WTC11 (cell line): ENCODE measurements at regions not wholly inside any gene's neighbourhood (a gene's known extent, or its start where the extent isn't known, plus 50 kb on each side); places are given as distances from the start of the nearest gene placed in this dataset.

Experiments used
- ZNF317 ChIP-seq: sonication (generic); formaldehyde crosslinking; IDR thresholded peaks from 2 replicates; pipeline ENCODE4 v1.8.1; 2023; ENCODE audit warnings: low read depth, mild to moderate bottlenecking, moderate library complexity, missing genetic modification reagents, borderline replicate concordance
- TF ChIP-seq, protein P1 (sequence below): fragments of 200-600 bp; IDR thresholded peaks from 2 replicates; pipeline ENCODE4 v1.8.0; 2022; ENCODE audit warnings: antibody characterized with exemption
- TF ChIP-seq, protein P2 (sequence below): sonication (generic); formaldehyde crosslinking; IDR thresholded peaks from 2 replicates; pipeline ENCODE4 v1.8.1; 2022; ENCODE audit warnings: mild to moderate bottlenecking, missing genetic modification reagents, moderate library complexity, borderline replicate concordance
- TF ChIP-seq, protein P3 (sequence below): sonication (generic); formaldehyde crosslinking; IDR thresholded peaks from 2 replicates; pipeline ENCODE4 v1.8.1; 2022; ENCODE audit warnings: low read depth, missing genetic modification reagents, borderline replicate concordance

DNA sequence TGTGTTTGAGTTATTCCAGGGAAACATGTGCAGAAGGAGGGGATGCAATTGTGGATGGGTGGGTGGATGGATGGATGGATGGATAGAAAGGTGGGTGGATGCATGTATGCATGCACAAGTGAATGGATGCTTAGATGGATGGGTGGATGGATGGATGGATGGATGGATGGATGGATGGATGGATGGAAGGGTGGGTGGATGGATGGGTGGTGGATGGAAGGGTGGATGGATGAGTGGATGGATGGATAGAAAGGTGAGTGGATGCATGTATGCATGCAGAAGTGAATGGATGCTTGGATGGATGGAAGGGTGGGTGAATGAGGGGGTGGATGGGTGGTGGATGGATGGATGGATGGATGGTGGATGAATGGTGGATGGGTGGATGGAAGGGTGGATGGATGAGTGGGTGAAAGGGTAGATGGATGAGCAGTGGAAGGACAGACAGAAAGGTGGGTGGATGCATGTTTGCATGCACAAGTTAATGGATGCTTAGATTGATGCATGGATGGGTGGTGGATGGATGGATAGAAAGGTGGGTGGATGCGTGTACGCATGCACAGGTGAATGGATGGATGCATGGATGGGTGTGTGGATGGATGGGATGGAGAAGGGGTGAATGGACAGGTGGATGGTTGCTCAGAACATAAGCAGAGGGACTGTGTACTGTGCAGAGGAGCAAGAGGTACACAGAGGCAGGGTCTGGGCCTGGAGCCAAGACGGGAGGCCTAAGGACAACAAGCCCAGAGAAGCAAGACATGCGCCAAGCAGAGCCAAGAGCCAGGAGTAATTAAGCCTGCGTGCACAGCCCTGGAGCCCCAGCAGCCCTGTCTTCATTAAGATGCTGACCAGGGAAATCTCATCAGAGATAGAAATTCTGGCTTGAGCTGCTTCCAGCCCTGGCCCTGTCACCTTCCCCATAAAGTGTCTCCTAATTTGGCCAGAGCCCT, 84.6 kb upstream of the PPP1R26 start:
- TF ChIP-seq ZNF317: no peak
- TF ChIP-seq, protein P1, sequence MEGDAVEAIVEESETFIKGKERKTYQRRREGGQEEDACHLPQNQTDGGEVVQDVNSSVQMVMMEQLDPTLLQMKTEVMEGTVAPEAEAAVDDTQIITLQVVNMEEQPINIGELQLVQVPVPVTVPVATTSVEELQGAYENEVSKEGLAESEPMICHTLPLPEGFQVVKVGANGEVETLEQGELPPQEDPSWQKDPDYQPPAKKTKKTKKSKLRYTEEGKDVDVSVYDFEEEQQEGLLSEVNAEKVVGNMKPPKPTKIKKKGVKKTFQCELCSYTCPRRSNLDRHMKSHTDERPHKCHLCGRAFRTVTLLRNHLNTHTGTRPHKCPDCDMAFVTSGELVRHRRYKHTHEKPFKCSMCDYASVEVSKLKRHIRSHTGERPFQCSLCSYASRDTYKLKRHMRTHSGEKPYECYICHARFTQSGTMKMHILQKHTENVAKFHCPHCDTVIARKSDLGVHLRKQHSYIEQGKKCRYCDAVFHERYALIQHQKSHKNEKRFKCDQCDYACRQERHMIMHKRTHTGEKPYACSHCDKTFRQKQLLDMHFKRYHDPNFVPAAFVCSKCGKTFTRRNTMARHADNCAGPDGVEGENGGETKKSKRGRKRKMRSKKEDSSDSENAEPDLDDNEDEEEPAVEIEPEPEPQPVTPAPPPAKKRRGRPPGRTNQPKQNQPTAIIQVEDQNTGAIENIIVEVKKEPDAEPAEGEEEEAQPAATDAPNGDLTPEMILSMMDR: no peak
- TF ChIP-seq, protein P2, sequence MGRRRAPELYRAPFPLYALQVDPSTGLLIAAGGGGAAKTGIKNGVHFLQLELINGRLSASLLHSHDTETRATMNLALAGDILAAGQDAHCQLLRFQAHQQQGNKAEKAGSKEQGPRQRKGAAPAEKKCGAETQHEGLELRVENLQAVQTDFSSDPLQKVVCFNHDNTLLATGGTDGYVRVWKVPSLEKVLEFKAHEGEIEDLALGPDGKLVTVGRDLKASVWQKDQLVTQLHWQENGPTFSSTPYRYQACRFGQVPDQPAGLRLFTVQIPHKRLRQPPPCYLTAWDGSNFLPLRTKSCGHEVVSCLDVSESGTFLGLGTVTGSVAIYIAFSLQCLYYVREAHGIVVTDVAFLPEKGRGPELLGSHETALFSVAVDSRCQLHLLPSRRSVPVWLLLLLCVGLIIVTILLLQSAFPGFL: no peak
- TF ChIP-seq, protein P3, sequence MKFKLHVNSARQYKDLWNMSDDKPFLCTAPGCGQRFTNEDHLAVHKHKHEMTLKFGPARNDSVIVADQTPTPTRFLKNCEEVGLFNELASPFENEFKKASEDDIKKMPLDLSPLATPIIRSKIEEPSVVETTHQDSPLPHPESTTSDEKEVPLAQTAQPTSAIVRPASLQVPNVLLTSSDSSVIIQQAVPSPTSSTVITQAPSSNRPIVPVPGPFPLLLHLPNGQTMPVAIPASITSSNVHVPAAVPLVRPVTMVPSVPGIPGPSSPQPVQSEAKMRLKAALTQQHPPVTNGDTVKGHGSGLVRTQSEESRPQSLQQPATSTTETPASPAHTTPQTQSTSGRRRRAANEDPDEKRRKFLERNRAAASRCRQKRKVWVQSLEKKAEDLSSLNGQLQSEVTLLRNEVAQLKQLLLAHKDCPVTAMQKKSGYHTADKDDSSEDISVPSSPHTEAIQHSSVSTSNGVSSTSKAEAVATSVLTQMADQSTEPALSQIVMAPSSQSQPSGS (CRISPR knock-in tag): no peak
